ENCODE measurements at regions not wholly inside any gene's neighbourhood (a gene's known extent, or its start where the extent isn't known, plus 50 kb on each side); places are given as distances from the start of the nearest gene placed in this dataset.

DNA sequence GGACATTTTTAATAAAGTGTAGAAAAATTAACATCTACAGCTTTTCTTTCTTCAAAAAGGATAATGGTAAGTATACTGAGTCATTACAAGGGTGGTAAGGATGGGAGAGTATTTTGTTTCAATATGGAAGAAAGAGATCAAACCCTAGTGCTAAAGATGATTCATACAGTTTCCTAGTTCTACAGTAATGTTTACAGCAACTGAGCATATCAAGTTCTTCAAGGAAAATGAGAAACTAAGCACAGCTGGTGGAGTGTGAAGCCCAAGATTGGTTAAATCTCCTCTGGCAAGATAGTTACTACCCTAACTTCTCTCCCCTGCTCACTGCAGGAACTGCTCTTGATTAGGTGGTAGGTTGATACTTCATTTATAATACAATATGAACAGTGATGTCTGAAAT is 467.5 kb downstream of the XIRP2 start:
- Histone ChIP-seq H3K4me3 (no peak overlapping the region), H3K27ac (no peak overlapping the region), H3K9me3 (no peaks in the 10 kb centered on the region), H3K36me3 (no peaks in the 10 kb centered on the region), H3K4me1 (no peaks in the 10 kb centered on the region), H3K27me3 (no peaks in the 10 kb centered on the region)
- DNase-seq, result no peak
- intact Hi-C loops (cut with DNase I; ENCODE audit: low total_unique reads) (no loop called here), in situ Hi-C loops (cut with MboI; ENCODE audit: low pct_ligation_motif_present in 1 of 4, low pct_unique_long_range_greater_than_20kb in 1 of 4, low sequenced_read_pairs in 3 of 4) (no loop called here)
- TF ChIP-seq POLR2A (IDR thresholded peaks at IDR 0.05), result no peak
- TF ChIP-seq, protein P1, sequence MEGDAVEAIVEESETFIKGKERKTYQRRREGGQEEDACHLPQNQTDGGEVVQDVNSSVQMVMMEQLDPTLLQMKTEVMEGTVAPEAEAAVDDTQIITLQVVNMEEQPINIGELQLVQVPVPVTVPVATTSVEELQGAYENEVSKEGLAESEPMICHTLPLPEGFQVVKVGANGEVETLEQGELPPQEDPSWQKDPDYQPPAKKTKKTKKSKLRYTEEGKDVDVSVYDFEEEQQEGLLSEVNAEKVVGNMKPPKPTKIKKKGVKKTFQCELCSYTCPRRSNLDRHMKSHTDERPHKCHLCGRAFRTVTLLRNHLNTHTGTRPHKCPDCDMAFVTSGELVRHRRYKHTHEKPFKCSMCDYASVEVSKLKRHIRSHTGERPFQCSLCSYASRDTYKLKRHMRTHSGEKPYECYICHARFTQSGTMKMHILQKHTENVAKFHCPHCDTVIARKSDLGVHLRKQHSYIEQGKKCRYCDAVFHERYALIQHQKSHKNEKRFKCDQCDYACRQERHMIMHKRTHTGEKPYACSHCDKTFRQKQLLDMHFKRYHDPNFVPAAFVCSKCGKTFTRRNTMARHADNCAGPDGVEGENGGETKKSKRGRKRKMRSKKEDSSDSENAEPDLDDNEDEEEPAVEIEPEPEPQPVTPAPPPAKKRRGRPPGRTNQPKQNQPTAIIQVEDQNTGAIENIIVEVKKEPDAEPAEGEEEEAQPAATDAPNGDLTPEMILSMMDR (IDR thresholded peaks at IDR 0.05), result no peak
- no peak for TF ChIP-seq POLR2AphosphoS5 (IDR thresholded peaks at IDR 0.05)
- TF ChIP-seq EP300 (IDR thresholded peaks at IDR 0.05; ENCODE audit: low read depth), result no peak

DNA sequence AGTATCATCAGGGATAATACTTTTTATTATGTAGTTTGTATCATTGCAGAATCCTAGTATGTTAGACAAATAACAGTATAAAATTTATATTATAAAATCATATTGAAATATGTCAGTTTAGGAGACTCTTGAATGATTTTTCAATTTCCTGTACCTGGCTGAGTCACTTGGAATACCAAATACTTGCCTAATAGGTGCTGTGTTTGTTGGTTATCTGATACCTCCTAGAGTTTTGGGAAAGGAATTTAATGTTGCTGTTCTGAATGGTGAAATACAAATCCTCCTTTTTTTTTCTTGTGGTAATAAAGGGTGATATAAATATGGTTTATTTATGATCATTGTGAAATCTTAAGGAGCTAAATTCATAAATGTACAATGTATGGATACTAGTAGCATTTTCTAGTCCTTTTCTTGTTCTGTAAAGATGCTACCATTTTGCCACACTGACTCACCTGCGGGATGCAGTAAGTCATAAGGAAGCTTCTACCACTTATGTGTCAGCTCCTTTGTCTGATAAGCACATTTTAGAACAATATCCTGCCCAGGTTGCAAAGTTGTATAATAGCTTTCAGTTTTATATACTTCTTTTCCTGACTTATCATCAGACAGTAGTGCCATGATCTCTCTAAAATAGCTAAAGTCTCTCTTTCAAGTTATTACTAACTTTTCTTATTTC is 465.5 kb downstream of the XIRP2 start:
- DNase-seq, result no peak
- intact Hi-C loops (cut with DNase I; ENCODE audit: low total_unique reads), result no loop called here

DNA sequence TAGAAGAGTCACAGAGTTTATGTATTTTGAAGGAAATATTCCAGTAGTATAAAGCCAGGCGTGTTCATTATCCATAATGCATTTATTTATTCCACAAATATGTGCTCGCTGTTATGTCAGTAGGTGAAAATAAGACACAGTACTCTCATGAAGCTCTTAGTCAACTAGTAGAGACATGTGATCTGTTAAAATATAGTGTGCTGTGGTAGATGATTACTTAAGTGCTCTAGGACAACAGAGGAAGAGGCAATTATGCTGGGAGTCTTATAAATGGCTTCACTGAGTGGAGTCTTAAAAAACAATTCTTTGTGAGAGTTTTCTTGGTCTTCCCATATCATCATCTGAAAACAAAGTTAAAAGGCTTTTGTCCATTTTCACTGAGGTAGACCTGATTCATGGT is 457.3 kb downstream of the XIRP2 start:
- no peak for TF ChIP-seq EP300 (IDR thresholded peaks at IDR 0.05; ENCODE audit: low read depth)
- TF ChIP-seq POLR2A (IDR thresholded peaks at IDR 0.05), result no peak
- TF ChIP-seq, protein P1 (IDR thresholded peaks at IDR 0.05), result no peak
- TF ChIP-seq POLR2AphosphoS5 (IDR thresholded peaks at IDR 0.05), result no peak
- no peaks in the 10 kb centered on the region for H3K27me3 ChIP-seq
- no peak overlapping the region for H3K4me3 ChIP-seq
- intact Hi-C loops (cut with DNase I; ENCODE audit: low total_unique reads) (no loop called here), in situ Hi-C loops (cut with MboI; ENCODE audit: low pct_ligation_motif_present in 1 of 4, low pct_unique_long_range_greater_than_20kb in 1 of 4, low sequenced_read_pairs in 3 of 4) (no loop called here)
- peaks cover 0 to 12% (median 0%) of the 10 kb centered on the region in 4 donors for H3K4me1 ChIP-seq
- DNase-seq, result no peak
- H3K9me3 ChIP-seq, result no peaks in the 10 kb centered on the region
- no peaks in the 10 kb centered on the region for H3K36me3 ChIP-seq
- H3K27ac ChIP-seq, result no peak overlapping the region
- WGBS, 2 donors (ENCODE audit: low coverage in 1 of 2), result 89% methylated on average over 2 of the region's 2 CpGs; no CpG with 5 or more reads in 1 of the 2 donors

More for the DNA sequence above, 465.5 kb downstream of the XIRP2 start:
- Histone ChIP-seq H3K27me3 (no peaks in the 10 kb centered on the region), H3K27ac (no peak overlapping the region), H3K9me3 (no peaks in the 10 kb centered on the region), H3K4me3 (no peak overlapping the region), H3K36me3 (no peaks in the 10 kb centered on the region), H3K4me1 (no peaks in the 10 kb centered on the region)
- in situ Hi-C loops (cut with MboI; ENCODE audit: low pct_ligation_motif_present in 1 of 4, low pct_unique_long_range_greater_than_20kb in 1 of 4, low sequenced_read_pairs in 3 of 4), result no loop called here
- no peak for TF ChIP-seq EP300 (IDR thresholded peaks at IDR 0.05; ENCODE audit: low read depth)
- no peak for TF ChIP-seq POLR2A (IDR thresholded peaks at IDR 0.05)
- TF ChIP-seq, protein P1 (IDR thresholded peaks at IDR 0.05), result no peak
- TF ChIP-seq POLR2AphosphoS5 (IDR thresholded peaks at IDR 0.05), result no peak
- WGBS, 2 donors (ENCODE audit: low coverage in 1 of 2), result 63% methylated on average over 1 of the region's 1 CpG; no CpG with 5 or more reads in 1 of the 2 donors

DNA sequence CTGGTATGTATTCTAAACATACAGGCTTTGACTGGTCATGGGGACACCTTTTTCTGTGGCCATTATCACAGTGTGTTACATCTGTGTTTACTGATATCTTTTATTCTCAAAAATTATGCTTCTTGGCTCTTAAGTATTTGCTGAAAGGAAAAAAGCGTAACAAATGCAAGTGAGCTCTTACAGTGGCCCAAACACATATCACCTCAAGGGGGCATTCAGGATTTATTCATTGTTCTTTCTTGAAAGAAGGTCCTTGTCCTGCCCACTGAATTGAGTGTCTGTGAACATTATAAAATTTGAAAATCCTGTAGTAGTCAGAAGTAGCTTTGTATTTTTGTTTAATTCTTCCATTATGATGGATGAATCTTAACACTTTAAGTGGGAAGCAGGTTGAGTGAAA is 454.5 kb downstream of the XIRP2 start:
- DNase-seq, result no peak
- H3K36me3 ChIP-seq, result no peaks in the 10 kb centered on the region
- H3K27me3 ChIP-seq, result no peaks in the 10 kb centered on the region
- in situ Hi-C loops (cut with MboI; ENCODE audit: low pct_ligation_motif_present in 1 of 4, low pct_unique_long_range_greater_than_20kb in 1 of 4, low sequenced_read_pairs in 3 of 4), result no loop called here
- H3K4me1 ChIP-seq, result peaks cover 0 to 12% (median 0%) of the 10 kb centered on the region in 4 donors
- intact Hi-C loops (cut with DNase I; ENCODE audit: low total_unique reads), result no loop called here
- no peak overlapping the region for H3K4me3 ChIP-seq
- H3K27ac ChIP-seq, result no peak overlapping the region
- 73 to 92% methylated on average over 1 of the region's 1 CpG for WGBS, 2 donors (ENCODE audit: low coverage in 1 of 2)
- H3K9me3 ChIP-seq, result no peaks in the 10 kb centered on the region
- TF ChIP-seq POLR2AphosphoS5 (IDR thresholded peaks at IDR 0.05), result no peak
- TF ChIP-seq, protein P1 (IDR thresholded peaks at IDR 0.05), result no peak
- no peak for TF ChIP-seq EP300 (IDR thresholded peaks at IDR 0.05; ENCODE audit: low read depth)
- no peak for TF ChIP-seq POLR2A (IDR thresholded peaks at IDR 0.05)

Data from transverse colon (tissue), 4 donors.